Naive thymus-derived CD8-positive, alpha-beta T cell (primary cell): ENCODE measurements at regions not wholly inside any gene's neighbourhood (a gene's known extent, or its start where the extent isn't known, plus 50 kb on each side); places are given as distances from the start of the nearest gene placed in this dataset.

Source experiments
- ATAC-seq, 2 donors: fragments of 150-1000 bp; cut with Tn5 transposase in 1 of 2; sonication (Bioruptor Pico), chemical (Tn5 transposase) in 1 of 2; 1 replicate in 1 of 2; 2 replicates in 1 of 2; pipeline ENCODE4 v1.10.0; 2021; ENCODE audit warnings: mild to moderate bottlenecking in 2 of 2, moderate library complexity in 2 of 2
- POLR2A ChIA-PET: fragments of 350-600 bp; sonication (Branson Sonifier 250); formaldehyde crosslinking; loops from one replicate; lab custom pipeline; 2021; ENCODE audit warnings: antibody characterized with exemption; lab: Charles Lee
- DNase-seq, 10 donors: peaks; one replicate each; pipeline versions ENCODE4 v3.0.0 to v3.0.0-alpha.2; 2020 to 2022
- H3K27ac Mint-ChIP-seq, 10 donors: one replicate each; pipeline ENCODE4 v1.8.0; 2020 to 2022; ENCODE audit warnings: mild to moderate bottlenecking in 10 of 10, mixed read lengths in 10 of 10, moderate library complexity in 4 of 10, inconsistent platforms in 1 of 10
- H3K27me3 Mint-ChIP-seq, 5 donors: one replicate each; pipeline ENCODE4 v1.8.0; 2021 to 2022; ENCODE audit warnings: mixed read lengths in 5 of 5
- H3K36me3 Mint-ChIP-seq, 3 donors: one replicate each; pipeline ENCODE4 v1.8.0; 2020 to 2022; ENCODE audit warnings: mixed read lengths in 3 of 3, mild to moderate bottlenecking in 2 of 3, inconsistent platforms in 1 of 3
- H3K4me1 Mint-ChIP-seq, 4 donors: one replicate each; pipeline ENCODE4 v1.8.0; 2021 to 2022; ENCODE audit warnings: mixed read lengths in 4 of 4
- H3K4me3 Mint-ChIP-seq, 10 donors: one replicate each; pipeline ENCODE4 v1.8.0; 2020 to 2022; ENCODE audit warnings: mild to moderate bottlenecking in 10 of 10, mixed read lengths in 10 of 10, moderate library complexity in 6 of 10, inconsistent platforms in 1 of 10
- H3K9me3 Mint-ChIP-seq, 9 donors: one replicate each; pipeline ENCODE4 v1.8.0; 2020 to 2022; ENCODE audit warnings: mixed read lengths in 9 of 9, mild to moderate bottlenecking in 3 of 9, inconsistent platforms in 1 of 9, moderate library complexity in 1 of 9

- H3K9me3 Mint-ChIP-seq = peaks cover 0 to 4% (median 0%) of the 10 kb centered on the region in 9 donors
- H3K27me3 Mint-ChIP-seq = peaks cover 1 to 21% (median 4%) of the 10 kb centered on the region in 5 donors
- no peak for DNase-seq
- H3K27ac Mint-ChIP-seq = no peak overlapping the region
- no peaks in the 10 kb centered on the region for H3K36me3 Mint-ChIP-seq
- no peaks in the 10 kb centered on the region for H3K4me1 Mint-ChIP-seq
- ATAC-seq = no peak
- H3K4me3 Mint-ChIP-seq = no peak overlapping the region
- POLR2A ChIA-PET = no interaction called here
Measured at GRCh38 chr2:118667964-118668363, 179.5 kb downstream of the EN1 start.

- ATAC-seq = no peak
- Mint-ChIP-seq H3K27ac (no peak overlapping the region), H3K4me3 (no peak overlapping the region), H3K4me1 (no peaks in the 10 kb centered on the region), H3K27me3 (peaks cover 1 to 21% (median 4%) of the 10 kb centered on the region in 5 donors), H3K9me3 (peaks cover 0 to 5% (median 0%) of the 10 kb centered on the region in 9 donors), H3K36me3 (no peaks in the 10 kb centered on the region)
- POLR2A ChIA-PET = no interaction called here
- no peak for DNase-seq
Measured at GRCh38 chr2:118667348-118667747, 180.1 kb downstream of the EN1 start.

- POLR2A ChIA-PET = no interaction called here
- Mint-ChIP-seq H3K9me3 (peaks cover 0 to 9% (median 0%) of the 10 kb centered on the region in 9 donors), H3K4me3 (no peak overlapping the region), H3K27ac (no peak overlapping the region), H3K27me3 (peaks cover 1 to 25% (median 4%) of the 10 kb centered on the region in 5 donors), H3K36me3 (no peaks in the 10 kb centered on the region), H3K4me1 (no peaks in the 10 kb centered on the region)
- DNase-seq (no peak), ATAC-seq (no peak)
Measured at GRCh38 chr2:118665784-118666529, 181.5 kb downstream of the EN1 start.

GRCh38 chr2:118661179-118661578, 186.3 kb downstream of the EN1 start:
- Mint-ChIP-seq H3K9me3 (peaks cover 0 to 23% (median 0%) of the 10 kb centered on the region in 9 donors), H3K27me3 (peaks cover 1 to 35% (median 4%) of the 10 kb centered on the region in 5 donors), H3K4me1 (no peaks in the 10 kb centered on the region), H3K27ac (no peak overlapping the region), H3K36me3 (no peaks in the 10 kb centered on the region), H3K4me3 (no peak overlapping the region)
- no peak for ATAC-seq
- POLR2A ChIA-PET = no interaction called here
- no peak for DNase-seq

GRCh38 chr2:118658596-118659198, 188.8 kb downstream of the EN1 start:
- peaks cover 0 to 23% (median 0%) of the 10 kb centered on the region in 9 donors for H3K9me3 Mint-ChIP-seq
- no peak for ATAC-seq
- no peaks in the 10 kb centered on the region for H3K4me1 Mint-ChIP-seq
- POLR2A ChIA-PET = no interaction called here
- H3K27me3 Mint-ChIP-seq = peaks cover 0 to 18% (median 0%) of the 10 kb centered on the region in 5 donors
- no peak for DNase-seq
- no peak overlapping the region for H3K27ac Mint-ChIP-seq
- H3K4me3 Mint-ChIP-seq = no peak overlapping the region
- no peaks in the 10 kb centered on the region for H3K36me3 Mint-ChIP-seq

- Mint-ChIP-seq H3K9me3 (peaks cover 0 to 20% (median 0%) of the 10 kb centered on the region in 9 donors), H3K27me3 (peaks cover 0 to 18% (median 0%) of the 10 kb centered on the region in 5 donors), H3K27ac (no peak overlapping the region), H3K36me3 (no peaks in the 10 kb centered on the region), H3K4me3 (no peak overlapping the region), H3K4me1 (no peaks in the 10 kb centered on the region)
- DNase-seq = no peak
- POLR2A ChIA-PET = no interaction called here
- ATAC-seq = no peak
Measured at GRCh38 chr2:118657466-118657865, 190.0 kb downstream of the EN1 start.

GRCh38 chr2:118654945-118655344, 192.5 kb downstream of the EN1 start:
- H3K27ac Mint-ChIP-seq = no peak overlapping the region
- DNase-seq = no peak
- H3K4me1 Mint-ChIP-seq = no peaks in the 10 kb centered on the region
- H3K9me3 Mint-ChIP-seq = peaks cover 6 to 31% (median 16%) of the 10 kb centered on the region in 9 donors
- POLR2A ChIA-PET = no interaction called here
- no peak overlapping the region for H3K4me3 Mint-ChIP-seq
- H3K36me3 Mint-ChIP-seq = peaks cover 0 to 13% (median 5%) of the 10 kb centered on the region in 3 donors
- H3K27me3 Mint-ChIP-seq = peaks cover 1 to 35% (median 10%) of the 10 kb centered on the region in 5 donors
- ATAC-seq = no peak

GRCh38 chr2:118650327-118650726, 197.1 kb downstream of the EN1 start:
- no peak overlapping the region for H3K27ac Mint-ChIP-seq
- POLR2A ChIA-PET = no interaction called here
- H3K27me3 Mint-ChIP-seq = peaks cover 5 to 22% (median 7%) of the 10 kb centered on the region in 5 donors
- no peaks in the 10 kb centered on the region for H3K4me1 Mint-ChIP-seq
- DNase-seq (no peak), ATAC-seq (no peak)
- peaks cover 6 to 26% (median 22%) of the 10 kb centered on the region in 9 donors for H3K9me3 Mint-ChIP-seq
- peaks cover 0 to 19% (median 5%) of the 10 kb centered on the region in 3 donors for H3K36me3 Mint-ChIP-seq
- H3K4me3 Mint-ChIP-seq = no peak overlapping the region

GRCh38 chr2:118645876-118646275, 201.6 kb downstream of the EN1 start:
- peaks cover 5 to 31% (median 14%) of the 10 kb centered on the region in 5 donors for H3K27me3 Mint-ChIP-seq

GRCh38 chr2:118644190-118644589, 203.3 kb downstream of the EN1 start:
- POLR2A ChIA-PET = no interaction called here
- H3K4me3 Mint-ChIP-seq = no peak overlapping the region
- H3K4me1 Mint-ChIP-seq = no peaks in the 10 kb centered on the region
- H3K27ac Mint-ChIP-seq = no peak overlapping the region
- no peaks in the 10 kb centered on the region for H3K9me3 Mint-ChIP-seq
- H3K36me3 Mint-ChIP-seq = no peaks in the 10 kb centered on the region
- peaks cover 1 to 16% (median 10%) of the 10 kb centered on the region in 5 donors for H3K27me3 Mint-ChIP-seq
- ATAC-seq (no peak), DNase-seq (no peak)

More at GRCh38 chr2:118645876-118646275, 201.6 kb downstream of the EN1 start:
- H3K27ac Mint-ChIP-seq = no peak overlapping the region
- peaks cover 3 to 15% (median 13%) of the 10 kb centered on the region in 9 donors for H3K9me3 Mint-ChIP-seq
- no peaks in the 10 kb centered on the region for H3K4me1 Mint-ChIP-seq
- ATAC-seq (no peak), DNase-seq (no peak)
- peaks cover 0 to 15% (median 2%) of the 10 kb centered on the region in 3 donors for H3K36me3 Mint-ChIP-seq
- POLR2A ChIA-PET = no interaction called here
- no peak overlapping the region for H3K4me3 Mint-ChIP-seq

GRCh38 chr2:118643294-118643693, 204.2 kb downstream of the EN1 start:
- H3K4me3 Mint-ChIP-seq = no peak overlapping the region
- DNase-seq = no peak
- peaks cover 0 to 16% (median 8%) of the 10 kb centered on the region in 5 donors for H3K27me3 Mint-ChIP-seq
- H3K36me3 Mint-ChIP-seq = no peaks in the 10 kb centered on the region
- no peak overlapping the region for H3K27ac Mint-ChIP-seq
- no peak for ATAC-seq
- H3K4me1 Mint-ChIP-seq = no peaks in the 10 kb centered on the region
- POLR2A ChIA-PET = no interaction called here
- H3K9me3 Mint-ChIP-seq = no peaks in the 10 kb centered on the region

GRCh38 chr2:118642501-118642900, 204.9 kb downstream of the EN1 start:
- peaks cover 0 to 3% (median 0%) of the 10 kb centered on the region in 9 donors for H3K9me3 Mint-ChIP-seq
- H3K27me3 Mint-ChIP-seq = peaks cover 0 to 16% (median 8%) of the 10 kb centered on the region in 5 donors
- H3K4me1 Mint-ChIP-seq = no peaks in the 10 kb centered on the region
- DNase-seq (no peak), ATAC-seq (no peak)
- H3K36me3 Mint-ChIP-seq = no peaks in the 10 kb centered on the region
- H3K4me3 Mint-ChIP-seq = no peak overlapping the region
- H3K27ac Mint-ChIP-seq = no peak overlapping the region
- POLR2A ChIA-PET = no interaction called here

- no peak overlapping the region for H3K27ac Mint-ChIP-seq
- no peak for DNase-seq
- no peak overlapping the region for H3K4me3 Mint-ChIP-seq
- H3K36me3 Mint-ChIP-seq = no peaks in the 10 kb centered on the region
- peaks cover 0 to 5% (median 0%) of the 10 kb centered on the region in 9 donors for H3K9me3 Mint-ChIP-seq
- POLR2A ChIA-PET = no interaction called here
- H3K27me3 Mint-ChIP-seq = peaks cover 3 to 22% (median 10%) of the 10 kb centered on the region in 5 donors
- no peak for ATAC-seq
- no peaks in the 10 kb centered on the region for H3K4me1 Mint-ChIP-seq
Measured at GRCh38 chr2:118641711-118642110, 205.7 kb downstream of the EN1 start.
